ENCODE measurements at regions not wholly inside any gene's neighbourhood (a gene's known extent, or its start where the extent isn't known, plus 50 kb on each side); places are given as distances from the start of the nearest gene placed in this dataset.

DNA sequence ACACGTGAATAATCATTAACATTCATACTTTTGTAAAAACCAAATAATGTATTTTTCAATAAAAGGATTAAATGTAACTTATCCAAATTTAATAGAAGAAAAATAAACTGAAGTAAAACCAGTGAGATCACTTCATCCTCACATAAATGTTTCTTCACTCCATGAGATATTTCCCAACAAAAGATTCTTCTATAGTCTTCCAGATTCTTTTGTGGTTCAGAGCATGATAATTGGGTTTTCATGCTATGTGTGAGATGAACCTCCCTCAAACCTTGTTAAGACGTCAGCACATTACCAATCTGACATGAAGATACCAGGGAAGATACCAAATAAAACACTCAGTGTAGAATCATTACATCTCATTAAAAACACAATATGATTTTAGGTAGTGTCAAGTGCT, 62.9 kb upstream of the OXGR1 start:
- TF ChIP-seq, protein P1, sequence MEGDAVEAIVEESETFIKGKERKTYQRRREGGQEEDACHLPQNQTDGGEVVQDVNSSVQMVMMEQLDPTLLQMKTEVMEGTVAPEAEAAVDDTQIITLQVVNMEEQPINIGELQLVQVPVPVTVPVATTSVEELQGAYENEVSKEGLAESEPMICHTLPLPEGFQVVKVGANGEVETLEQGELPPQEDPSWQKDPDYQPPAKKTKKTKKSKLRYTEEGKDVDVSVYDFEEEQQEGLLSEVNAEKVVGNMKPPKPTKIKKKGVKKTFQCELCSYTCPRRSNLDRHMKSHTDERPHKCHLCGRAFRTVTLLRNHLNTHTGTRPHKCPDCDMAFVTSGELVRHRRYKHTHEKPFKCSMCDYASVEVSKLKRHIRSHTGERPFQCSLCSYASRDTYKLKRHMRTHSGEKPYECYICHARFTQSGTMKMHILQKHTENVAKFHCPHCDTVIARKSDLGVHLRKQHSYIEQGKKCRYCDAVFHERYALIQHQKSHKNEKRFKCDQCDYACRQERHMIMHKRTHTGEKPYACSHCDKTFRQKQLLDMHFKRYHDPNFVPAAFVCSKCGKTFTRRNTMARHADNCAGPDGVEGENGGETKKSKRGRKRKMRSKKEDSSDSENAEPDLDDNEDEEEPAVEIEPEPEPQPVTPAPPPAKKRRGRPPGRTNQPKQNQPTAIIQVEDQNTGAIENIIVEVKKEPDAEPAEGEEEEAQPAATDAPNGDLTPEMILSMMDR (conservative IDR thresholded peaks at IDR 0.05; ENCODE audit: low read depth, low read length) = no peak
- peak; percentile 15 for DNase-seq (ENCODE audit: low read depth)
- no peak overlapping the region for H3K4me3 ChIP-seq (ENCODE audit: low read depth, low read length)

DNA sequence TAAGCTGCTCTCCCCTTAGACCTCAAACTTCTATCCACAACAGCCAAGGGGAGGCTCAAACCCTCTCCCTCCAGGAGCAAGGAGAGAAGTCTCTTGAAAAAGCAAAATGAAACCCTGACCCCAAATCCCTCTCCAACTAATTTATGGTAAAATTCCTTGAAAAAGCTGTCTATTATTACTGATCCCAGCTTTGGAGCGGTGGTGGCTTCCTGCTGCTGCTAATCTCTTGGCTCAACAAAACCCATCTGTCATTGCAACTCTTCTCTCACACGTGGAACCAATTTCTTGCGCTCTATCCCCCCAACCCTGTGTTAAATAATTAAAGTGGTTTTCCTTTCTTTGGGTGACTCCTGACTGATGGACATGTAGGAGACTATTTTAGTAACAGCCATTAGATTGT, 64.1 kb upstream of the OXGR1 start:
- DNase-seq (ENCODE audit: low read depth) = peak; percentile 20
- TF ChIP-seq, protein P1 (conservative IDR thresholded peaks at IDR 0.05; ENCODE audit: low read depth, low read length) = no peak
- no peak overlapping the region for H3K4me3 ChIP-seq (ENCODE audit: low read depth, low read length)

DNA sequence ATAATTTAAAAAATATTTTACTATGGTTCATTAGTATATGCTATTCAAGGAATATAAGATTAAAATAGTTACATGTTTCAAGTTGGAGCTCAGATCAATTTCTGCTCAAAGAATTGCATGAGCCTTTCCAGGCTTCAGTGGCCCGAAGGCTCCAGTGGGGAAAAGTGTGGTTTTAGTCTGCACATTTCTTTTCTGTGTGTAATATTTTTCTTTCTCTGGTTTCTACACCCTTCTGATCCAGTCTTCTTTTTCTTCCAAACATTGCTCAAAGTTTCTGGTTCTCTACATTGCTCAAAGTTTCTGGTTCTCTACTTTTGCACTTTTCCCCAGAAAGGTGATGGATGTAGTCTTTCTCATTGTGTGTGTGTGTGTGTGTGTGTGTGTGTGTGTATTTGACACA, 64.7 kb upstream of the OXGR1 start:
- TF ChIP-seq, protein P1 (conservative IDR thresholded peaks at IDR 0.05; ENCODE audit: low read depth, low read length) = no peak
- H3K4me3 ChIP-seq (ENCODE audit: low read depth, low read length) = no peak overlapping the region
- DNase-seq (ENCODE audit: low read depth) = peak; percentile 48

DNA sequence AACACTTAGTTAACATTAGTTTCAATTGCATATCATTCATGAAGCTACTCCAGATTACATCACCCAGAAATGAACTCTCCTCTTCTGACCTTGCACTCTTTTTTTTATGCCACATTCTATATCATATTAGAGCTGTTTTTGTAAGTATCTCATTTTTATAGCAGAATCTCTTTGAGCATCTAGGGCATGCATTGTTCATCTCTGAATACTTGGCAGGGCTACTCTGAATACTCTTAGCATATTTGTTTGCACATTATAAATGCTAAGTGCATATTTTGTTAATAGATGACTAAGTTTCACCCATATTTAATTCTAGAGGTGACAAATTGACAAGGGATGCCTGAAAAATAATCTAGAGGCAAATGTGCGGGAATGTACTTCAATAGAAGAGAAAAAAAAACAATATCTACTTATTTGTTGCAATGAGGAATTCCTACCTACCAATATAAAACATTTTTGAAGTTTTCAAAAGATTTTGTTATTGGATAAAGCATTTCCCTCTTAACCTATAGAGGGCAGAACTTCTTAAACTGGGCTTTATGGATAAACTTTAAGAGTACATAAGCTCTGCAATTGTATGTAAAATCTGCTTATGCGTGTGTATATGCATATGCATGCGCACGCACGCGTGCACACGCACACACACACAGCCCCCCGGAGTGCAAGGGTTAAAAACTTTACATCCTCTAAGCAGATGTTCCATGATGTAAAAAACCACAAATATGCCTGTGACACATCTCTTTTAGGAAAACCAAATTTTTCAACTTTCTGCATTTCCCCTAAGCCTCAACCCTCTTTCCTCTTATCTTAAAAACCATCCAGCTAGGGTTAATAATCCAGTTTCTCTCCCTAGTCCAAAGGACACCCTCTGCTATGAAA, 73.0 kb upstream of the OXGR1 start:
- TF ChIP-seq, protein P1 (conservative IDR thresholded peaks at IDR 0.05; ENCODE audit: low read depth, low read length) = peak; percentile 46
- DNase-seq (ENCODE audit: low read depth) = peak; percentile 72
- no peak overlapping the region for H3K4me3 ChIP-seq (ENCODE audit: low read depth, low read length)

DNA sequence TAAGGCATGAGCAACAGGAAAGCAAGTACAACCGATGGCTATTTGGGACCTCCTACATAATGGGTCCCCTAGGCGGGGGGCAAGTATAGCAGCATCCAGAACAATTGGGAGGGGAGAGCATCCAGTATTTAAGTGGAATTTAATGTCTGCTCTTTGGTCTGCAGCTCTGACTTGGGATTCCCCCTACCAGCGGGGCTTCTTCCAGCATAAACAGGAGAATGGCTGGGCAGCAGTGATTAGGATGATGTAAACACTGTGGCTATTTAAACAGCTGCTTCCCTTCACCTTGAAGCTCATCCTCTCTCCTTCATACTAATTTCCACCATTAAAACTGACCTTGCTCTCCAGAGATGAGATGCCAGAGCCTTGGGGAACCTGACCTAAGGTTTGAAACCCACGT, 73.9 kb upstream of the OXGR1 start:
- no peak overlapping the region for H3K4me3 ChIP-seq (ENCODE audit: low read depth, low read length)
- peak; percentile 90 for DNase-seq (ENCODE audit: low read depth)
- TF ChIP-seq, protein P1 (conservative IDR thresholded peaks at IDR 0.05; ENCODE audit: low read depth, low read length) = no peak

DNA sequence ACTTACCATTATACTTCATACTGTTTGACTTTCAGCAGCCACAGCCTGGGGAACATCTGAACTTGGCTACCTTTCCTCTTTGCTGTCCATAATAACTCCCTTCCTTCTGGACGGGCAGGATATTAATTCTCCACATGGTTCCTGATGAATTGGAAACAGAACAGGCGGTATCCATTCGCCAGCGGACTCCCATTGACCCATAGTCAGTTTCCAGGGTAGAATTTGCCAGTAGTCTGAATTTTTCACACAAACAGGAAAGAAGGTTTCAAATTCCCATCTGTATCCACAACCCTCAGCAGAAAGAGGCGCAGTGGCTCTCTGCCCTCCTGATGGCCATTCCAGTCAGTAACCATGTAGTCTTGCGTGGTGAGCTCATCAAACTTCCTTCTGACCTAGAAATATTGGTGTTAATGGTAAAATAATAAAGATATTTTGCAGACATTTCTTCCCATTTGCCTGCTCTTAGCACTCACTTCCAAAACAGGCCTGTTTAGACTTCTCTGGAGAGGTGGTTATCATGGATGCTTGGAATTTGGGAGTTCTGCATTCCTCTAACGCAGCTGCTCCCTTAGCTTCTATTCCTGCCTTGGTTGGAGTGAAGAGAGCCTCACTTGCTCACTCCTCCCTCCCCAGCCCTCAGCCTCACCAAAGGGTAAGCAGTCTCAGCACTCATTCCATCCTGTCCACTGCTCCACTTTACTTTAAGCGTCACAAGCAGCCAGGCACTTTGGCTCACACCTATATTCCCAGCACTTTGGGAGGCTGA, 75.0 kb upstream of the OXGR1 start:
- TF ChIP-seq, protein P1 (conservative IDR thresholded peaks at IDR 0.05; ENCODE audit: low read depth, low read length) = no peak
- H3K4me3 ChIP-seq (ENCODE audit: low read depth, low read length) = no peak overlapping the region

More for the DNA sequence above, 75.0 kb upstream of the OXGR1 start:
- peak; percentile 23 for DNase-seq (ENCODE audit: low read depth)

Data from choroid plexus epithelial cell (primary cell).